ENCODE measurements at regions not wholly inside any gene's neighbourhood (a gene's known extent, or its start where the extent isn't known, plus 50 kb on each side); places are given as distances from the start of the nearest gene placed in this dataset.
A peak's percentile ranks its signal among the peaks of the same experiment; 100 is the strongest.

DNA sequence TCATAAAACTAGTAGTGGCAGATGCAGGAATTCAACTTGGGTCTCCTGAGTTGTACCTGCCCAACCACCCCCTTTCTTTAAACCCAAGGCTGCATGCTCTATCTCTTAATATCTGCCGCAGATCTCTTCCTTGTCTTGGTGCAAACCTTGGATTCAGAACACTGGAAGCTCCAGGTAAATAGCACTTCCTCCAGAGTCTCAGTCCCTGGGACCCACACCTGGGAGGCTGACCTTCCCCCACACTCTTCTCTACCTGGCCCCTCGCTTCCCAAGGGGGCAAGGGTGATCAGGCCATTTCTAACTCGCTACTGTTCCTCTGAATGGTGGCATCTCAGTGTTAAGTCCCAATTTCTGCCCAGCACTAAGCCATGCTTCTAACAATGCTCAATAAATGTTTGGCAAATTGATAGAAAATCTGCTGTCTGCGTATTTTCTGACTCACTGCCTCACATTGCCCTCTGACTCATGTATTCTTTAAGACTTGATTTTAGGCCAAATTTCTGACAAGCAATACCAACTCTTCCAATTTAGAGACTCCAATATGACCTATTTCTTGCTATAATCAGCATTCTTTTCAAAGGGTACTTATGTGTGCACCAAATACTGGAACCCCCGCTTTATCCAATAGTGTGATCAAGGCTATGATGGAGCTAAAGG is 68.0 kb upstream of the PPP1R3C start:
- Histone ChIP-seq H3K27me3 (no peaks in the 10 kb centered on the region), H3K4me3 (no peak overlapping the region), H3K4me1 (peaks cover 5% of the 10 kb centered on the region), H3K27ac (no peak overlapping the region), H3K9me3 (no peaks in the 10 kb centered on the region), H3K36me3 (no peaks in the 10 kb centered on the region)
- TF ChIP-seq, protein P1, sequence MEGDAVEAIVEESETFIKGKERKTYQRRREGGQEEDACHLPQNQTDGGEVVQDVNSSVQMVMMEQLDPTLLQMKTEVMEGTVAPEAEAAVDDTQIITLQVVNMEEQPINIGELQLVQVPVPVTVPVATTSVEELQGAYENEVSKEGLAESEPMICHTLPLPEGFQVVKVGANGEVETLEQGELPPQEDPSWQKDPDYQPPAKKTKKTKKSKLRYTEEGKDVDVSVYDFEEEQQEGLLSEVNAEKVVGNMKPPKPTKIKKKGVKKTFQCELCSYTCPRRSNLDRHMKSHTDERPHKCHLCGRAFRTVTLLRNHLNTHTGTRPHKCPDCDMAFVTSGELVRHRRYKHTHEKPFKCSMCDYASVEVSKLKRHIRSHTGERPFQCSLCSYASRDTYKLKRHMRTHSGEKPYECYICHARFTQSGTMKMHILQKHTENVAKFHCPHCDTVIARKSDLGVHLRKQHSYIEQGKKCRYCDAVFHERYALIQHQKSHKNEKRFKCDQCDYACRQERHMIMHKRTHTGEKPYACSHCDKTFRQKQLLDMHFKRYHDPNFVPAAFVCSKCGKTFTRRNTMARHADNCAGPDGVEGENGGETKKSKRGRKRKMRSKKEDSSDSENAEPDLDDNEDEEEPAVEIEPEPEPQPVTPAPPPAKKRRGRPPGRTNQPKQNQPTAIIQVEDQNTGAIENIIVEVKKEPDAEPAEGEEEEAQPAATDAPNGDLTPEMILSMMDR (IDR thresholded peaks at IDR 0.05) = no peak
- intact Hi-C loops (cut with DNase I) = no loop called here
- no peak for DNase-seq (ENCODE audit: extremely low spot score in 2 of 2)

DNA sequence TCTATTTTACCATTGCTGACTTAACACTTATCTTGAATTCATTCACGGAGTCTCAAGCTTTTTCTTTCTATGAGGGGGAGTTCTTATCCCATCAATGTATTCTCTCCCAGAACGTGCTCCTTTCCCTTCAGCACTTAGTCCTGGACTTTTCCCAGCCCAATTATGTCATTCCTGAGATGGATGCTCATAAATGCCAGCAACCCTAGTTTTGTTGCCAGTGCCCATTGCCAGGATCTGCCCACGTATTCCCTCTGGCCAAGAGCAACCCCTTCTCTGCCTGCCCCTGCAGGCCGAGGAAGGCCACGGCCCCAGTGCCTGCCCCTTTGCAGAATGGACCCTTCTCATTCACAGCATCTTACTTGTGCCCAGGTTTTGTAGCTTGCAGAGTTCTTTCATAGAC is 67.4 kb upstream of the PPP1R3C start:
- H3K4me3 ChIP-seq = no peak overlapping the region
- no peaks in the 10 kb centered on the region for H3K9me3 ChIP-seq
- DNase-seq (ENCODE audit: extremely low spot score in 2 of 2) = no peak
- peaks cover 5% of the 10 kb centered on the region for H3K4me1 ChIP-seq
- TF ChIP-seq, protein P1 (IDR thresholded peaks at IDR 0.05) = no peak
- no peaks in the 10 kb centered on the region for H3K27me3 ChIP-seq
- intact Hi-C loops (cut with DNase I) = no loop called here
- H3K36me3 ChIP-seq = no peaks in the 10 kb centered on the region
- no peak overlapping the region for H3K27ac ChIP-seq

DNA sequence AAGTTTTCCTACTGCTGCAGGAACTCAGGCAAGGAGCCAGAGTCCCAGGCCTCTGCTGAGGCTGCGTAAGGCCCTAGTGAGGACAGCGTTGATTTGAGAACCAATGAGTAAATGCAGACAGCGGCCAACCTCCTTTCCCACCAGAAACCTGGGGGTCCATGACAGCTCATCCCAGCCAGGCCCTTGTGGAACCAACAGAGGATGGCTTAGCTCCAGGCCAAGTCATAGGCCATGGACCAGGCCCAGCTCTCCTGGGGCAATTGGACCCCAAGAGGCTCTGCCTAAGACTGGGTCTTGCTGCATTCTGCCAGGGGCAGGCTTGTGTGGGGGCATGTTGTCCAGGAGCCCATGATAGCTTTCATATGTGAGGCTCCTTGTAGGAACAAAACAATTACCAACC is 65.4 kb upstream of the PPP1R3C start:
- no peak for DNase-seq (ENCODE audit: extremely low spot score in 2 of 2)
- TF ChIP-seq POLR2A (IDR thresholded peaks at IDR 0.05) (no peak), POLR2AphosphoS5 (IDR thresholded peaks at IDR 0.05; ENCODE audit: insufficient read depth in 1 of 2, low read depth in 1 of 2) (no peak)
- TF ChIP-seq, protein P1 (IDR thresholded peaks at IDR 0.05) = no peak
- H3K4me1 ChIP-seq = peaks cover 5% of the 10 kb centered on the region
- H3K27ac ChIP-seq = no peak overlapping the region
- H3K36me3 ChIP-seq = no peaks in the 10 kb centered on the region
- no peaks in the 10 kb centered on the region for H3K27me3 ChIP-seq
- no peaks in the 10 kb centered on the region for H3K9me3 ChIP-seq
- intact Hi-C loops (cut with DNase I) = no loop called here
- no peak overlapping the region for H3K4me3 ChIP-seq

DNA sequence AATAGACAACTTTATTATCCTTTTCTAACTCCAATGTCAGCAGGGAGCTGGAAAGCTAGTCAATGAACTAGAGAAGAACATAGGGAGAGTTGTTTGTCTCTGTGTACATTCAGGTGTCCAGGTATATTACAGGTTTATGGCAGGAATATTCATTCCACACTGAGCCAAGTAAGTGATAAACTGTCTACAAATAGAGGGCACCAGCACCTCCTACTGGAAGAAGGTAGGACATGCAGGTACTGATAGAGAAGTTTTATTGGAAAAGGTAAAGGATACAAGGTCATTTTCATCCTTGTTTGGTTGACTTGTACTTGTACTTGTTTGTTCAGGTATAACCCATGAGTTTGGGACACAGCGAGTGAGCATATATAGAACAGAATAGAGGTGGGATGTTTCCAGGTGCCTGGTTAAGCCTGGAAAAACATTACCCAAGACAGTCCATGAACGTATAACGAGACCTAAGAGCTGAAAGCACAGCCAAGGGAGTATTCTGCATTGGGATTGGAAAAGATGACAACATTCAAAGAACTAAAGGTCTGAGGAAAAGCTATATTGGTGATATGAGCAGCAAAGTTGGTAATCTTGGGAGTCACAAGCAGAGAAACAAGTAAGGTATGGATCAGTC is 61.4 kb upstream of the PPP1R3C start:
- Histone ChIP-seq H3K9me3 (no peaks in the 10 kb centered on the region), H3K27me3 (no peaks in the 10 kb centered on the region), H3K4me3 (no peak overlapping the region), H3K36me3 (no peaks in the 10 kb centered on the region), H3K4me1 (no peaks in the 10 kb centered on the region), H3K27ac (no peak overlapping the region)
- TF ChIP-seq, protein P1 (IDR thresholded peaks at IDR 0.05) = peak in 1 of 3 experiments; percentile 15
- no peak for TF ChIP-seq POLR2A (IDR thresholded peaks at IDR 0.05)
- intact Hi-C loops (cut with DNase I) = no loop called here
- no peak for DNase-seq (ENCODE audit: extremely low spot score in 2 of 2)

GRCh38 chr10:91691981-91692380 is 59.1 kb upstream of the PPP1R3C start:
- intact Hi-C loops (cut with DNase I) = no loop called here

More at GRCh38 chr10:91691981-91692380, 59.1 kb upstream of the PPP1R3C start:
- Histone ChIP-seq H3K27ac (no peak overlapping the region), H3K27me3 (no peaks in the 10 kb centered on the region), H3K9me3 (no peaks in the 10 kb centered on the region), H3K4me1 (no peaks in the 10 kb centered on the region), H3K36me3 (no peaks in the 10 kb centered on the region), H3K4me3 (no peak overlapping the region)
- TF ChIP-seq, protein P1 (IDR thresholded peaks at IDR 0.05) = no peak
- TF ChIP-seq POLR2A (IDR thresholded peaks at IDR 0.05) = no peak
- DNase-seq (ENCODE audit: extremely low spot score in 2 of 2) = no peak

All from vagina (tissue), 2 donors.